K562 (cell line): ENCODE measurements at regions not wholly inside any gene's neighbourhood (a gene's known extent, or its start where the extent isn't known, plus 50 kb on each side); places are given as distances from the start of the nearest gene placed in this dataset.

Experiments used
- ATAC-seq: fragments of 200-7000 bp; cut with Tn5 transposase; 3 replicates; pipeline ENCODE4 v1.9.1; 2020; ENCODE audit warnings: moderate library complexity
- BruUV-seq: library from RNA; stranded (reverse); fragments of 400-500 nt; replicated peaks from 2 replicates; lab custom pipeline; 2021; lab: Mats Ljungman, UMichigan
- CTCF ChIA-PET: fragments of 300-600 bp; formaldehyde crosslinking; extraction: SDS; loops from one replicate; lab custom pipeline; 2021; ENCODE audit warnings: low intra/inter-chr PET ratio; lab: Yijun Ruan, JAX
- POLR2A ChIA-PET: fragments of 300-600, 350-650 bp; sonication (Branson Sonifier 250); formaldehyde crosslinking; extraction: SDS; loops from one replicate; lab custom pipeline; 2021; ENCODE audit warnings: antibody characterized with exemption, inconsistent platforms; lab: Yijun Ruan, JAX
- DNase-seq, 4 experiments: peaks; one replicate each; pipeline versions ENCODE4 v3.0.0 to v3.0.0-alpha.2; 2011 to 2018; ENCODE audit warnings: low spot score in 3 of 4, mixed read lengths in 3 of 4; ENCODE audit errors: extremely low read depth in 1 of 4
- FAIRE-seq: peaks from 2 replicates; lab custom pipeline; 2011; peaks lifted over from hg19 to GRCh38; lab: Jason Lieb, UNC
- H2AFZ ChIP-seq: 2 replicates; pipeline ENCODE4 v1.6.0; 2011; ENCODE audit warnings: low read depth, low read length, control low read depth, inconsistent platforms
- H3K27ac ChIP-seq: fragments of 200-600 bp; 3 replicates; pipeline ENCODE4 v1.8.0; 2011; ENCODE audit warnings: low read depth, mild to moderate bottlenecking, control low read depth, inconsistent platforms, low read length, moderate library complexity, mixed read lengths; ENCODE audit errors: extremely low read depth
- H3K27me3 ChIP-seq, 2 experiments: fragments of 300-600 bp in 1 of 2; 2 replicates in 1 of 2; 3 replicates in 1 of 2; pipeline versions ENCODE4 v1.6.0 to v1.8.0; 2011; ENCODE audit warnings: inconsistent platforms in 2 of 2, low read length in 2 of 2, mild to moderate bottlenecking in 1 of 2, mixed read lengths in 1 of 2, moderate library complexity in 1 of 2; ENCODE audit not compliant: control insufficient read depth in 2 of 2, insufficient read depth in 2 of 2
- H3K36me3 ChIP-seq: fragments of 300-600 bp; 3 replicates; pipeline ENCODE4 v1.8.0; 2011; ENCODE audit warnings: mild to moderate bottlenecking, low read length, inconsistent platforms; ENCODE audit not compliant: control insufficient read depth, insufficient read depth
- H3K4me1 ChIP-seq, 2 experiments: fragments of 200-600 bp in 1 of 2; replicated peaks in 1 of 2; 2 replicates in 1 of 2; 3 replicates in 1 of 2; pipeline versions ENCODE4 v1.5.1 to v1.8.0; 2011; ENCODE audit warnings: inconsistent platforms in 2 of 2, low read length in 2 of 2, mild to moderate bottlenecking in 1 of 2, mixed read lengths in 1 of 2, moderate library complexity in 1 of 2; ENCODE audit not compliant: control insufficient read depth in 2 of 2, insufficient read depth in 2 of 2
- H3K4me2 ChIP-seq: 2 replicates; pipeline ENCODE4 v1.6.1; 2011; ENCODE audit warnings: low read length, control low read depth, inconsistent platforms, mixed read lengths; ENCODE audit not compliant: insufficient read depth
- H3K4me3 ChIP-seq: fragments of 200-600 bp; sonication (generic), shearing (Covaris generic); 2 replicates; pipeline ENCODE4 v1.5.1; 2016; ENCODE audit warnings: control low read depth, inconsistent platforms
- H3K79me2 ChIP-seq: fragments of 200-600 bp; 3 replicates; pipeline ENCODE4 v1.8.0; 2011; ENCODE audit warnings: low read length, inconsistent platforms; ENCODE audit not compliant: control insufficient read depth, insufficient read depth
- H3K9ac ChIP-seq, 2 experiments: 2 replicates each; pipeline versions ENCODE4 v1.6.0 to v1.6.1; 2011; ENCODE audit warnings: low read depth in 2 of 2, low read length in 2 of 2, control low read depth in 1 of 2, inconsistent platforms in 1 of 2, mild to moderate bottlenecking in 1 of 2, mixed read lengths in 1 of 2; ENCODE audit not compliant: insufficient read depth in 1 of 2
- H3K9me1 ChIP-seq: one replicate; pipeline ENCODE4 v1.6.0; 2011; ENCODE audit warnings: inconsistent platforms, mild to moderate bottlenecking, low read length, moderate library complexity; ENCODE audit not compliant: control insufficient read depth, insufficient read depth
- H3K9me3 ChIP-seq: replicated peaks from 2 replicates; pipeline ENCODE4 v1.5.1; 2011; ENCODE audit warnings: low read depth, low read length, inconsistent platforms; ENCODE audit not compliant: control insufficient read depth, insufficient read depth
- H4K20me1 ChIP-seq: replicated peaks from 2 replicates; pipeline ENCODE4 v1.6.1; 2011; ENCODE audit warnings: low read length, inconsistent platforms, mixed read lengths; ENCODE audit not compliant: control insufficient read depth, insufficient read depth
- BRF1 ChIP-seq: IDR thresholded peaks from 3 replicates; pipeline ENCODE4 v1.6.1; 2011; ENCODE audit warnings: borderline replicate concordance, mild to moderate bottlenecking; ENCODE audit not compliant: insufficient read length; ENCODE audit errors: extremely low read depth
- CHD1 ChIP-seq: fragments of 200-600 bp; sonication (generic); IDR thresholded peaks from one replicate; pipeline ENCODE4 v1.6.1; 2012; ENCODE audit warnings: mild to moderate bottlenecking, moderate library complexity, low read length, inconsistent platforms
- CREBBP ChIP-seq: IDR thresholded peaks from one replicate; pipeline ENCODE4 v1.6.1; 2012; ENCODE audit warnings: low read depth, mild to moderate bottlenecking, control low read depth, inconsistent platforms, low read length
- FOXM1 ChIP-seq, 2 experiments: fragments of 450-650 bp in 1 of 2; sonication (generic) in 1 of 2; formaldehyde crosslinking in 1 of 2; IDR thresholded peaks; 2 replicates each; pipeline versions ENCODE4 v1.6.1 to v1.9.0; 2017 to 2022; ENCODE audit warnings: low read depth in 2 of 2, mild to moderate bottlenecking in 2 of 2, missing genetic modification reagents in 1 of 2, moderate library complexity in 1 of 2
- HMG20B ChIP-seq: fragments of 250-450 bp; sonication (Bioruptor Pico); IDR thresholded peaks from 2 replicates; pipeline ENCODE4 v1.5.0; 2021; ENCODE audit warnings: mild to moderate bottlenecking
- MGA ChIP-seq: fragments of 450-650 bp; IDR thresholded peaks from 2 replicates; pipeline ENCODE4 v1.6.1; 2016; ENCODE audit warnings: mild to moderate bottlenecking, moderate library complexity
- RBM17 ChIP-seq: fragments of 200-400 bp; formaldehyde crosslinking; IDR thresholded peaks from 2 replicates; pipeline ENCODE4 v1.6.1; 2017; ENCODE audit warnings: low read depth, mild to moderate bottlenecking, low read length, borderline replicate concordance
- ZNF507 ChIP-seq: conservative IDR thresholded peaks from 2 replicates; pipeline ENCODE4 v1.6.1; 2017; ENCODE audit warnings: missing genetic modification characterization, missing compliant biosample characterization
- WGBS: fragments of 100-300 bp; shearing (Covaris generic); methylation state at CpG from one replicate; pipeline ENCODE4 v1.1.6; 2016; ENCODE audit warnings: low coverage, mixed read lengths; ENCODE audit not compliant: insufficient coverage; ENCODE audit errors: missing lambda C conversion rate; 5-methylcytosine and 5-hydroxymethylcytosine counted together
- in situ Hi-C: fragments of 300-500 bp; cut with MboI; formaldehyde crosslinking; loops from 4 replicates; pipeline ENCODE4 v1.15.0; 2018; ENCODE audit warnings: inconsistent platforms, mixed read lengths
- intact Hi-C: fragments of 100-400 bp; cut with micrococcal nuclease; formaldehyde crosslinking; loops from 2 replicates; pipeline ENCODE4 v1.14.2; 2022
- TF ChIP-seq, protein P1 (sequence below): conservative IDR thresholded peaks from 2 replicates; pipeline ENCODE4 v1.6.1; 2011; ENCODE audit warnings: low read depth, mild to moderate bottlenecking, low read length; ENCODE audit not compliant: control insufficient read depth

- WGBS, result 0% methylated on average over 1 of the region's 1 CpG
- TF ChIP-seq BRF1, result no peak
- TF ChIP-seq HMG20B (CRISPR knock-in tag), result no peak
- TF ChIP-seq CHD1, result no peak
- TF ChIP-seq RBM17, result no peak
- no peak for TF ChIP-seq CREBBP
- TF ChIP-seq, protein P1, sequence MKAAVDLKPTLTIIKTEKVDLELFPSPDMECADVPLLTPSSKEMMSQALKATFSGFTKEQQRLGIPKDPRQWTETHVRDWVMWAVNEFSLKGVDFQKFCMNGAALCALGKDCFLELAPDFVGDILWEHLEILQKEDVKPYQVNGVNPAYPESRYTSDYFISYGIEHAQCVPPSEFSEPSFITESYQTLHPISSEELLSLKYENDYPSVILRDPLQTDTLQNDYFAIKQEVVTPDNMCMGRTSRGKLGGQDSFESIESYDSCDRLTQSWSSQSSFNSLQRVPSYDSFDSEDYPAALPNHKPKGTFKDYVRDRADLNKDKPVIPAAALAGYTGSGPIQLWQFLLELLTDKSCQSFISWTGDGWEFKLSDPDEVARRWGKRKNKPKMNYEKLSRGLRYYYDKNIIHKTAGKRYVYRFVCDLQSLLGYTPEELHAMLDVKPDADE, result no peak
- no peak for TF ChIP-seq ZNF507
- TF ChIP-seq FOXM1 (IDR thresholded peaks at IDR 0.05; ENCODE audit: low read depth), result no peak
- no peak for TF ChIP-seq FOXM1 (CRISPR knock-in tag; IDR thresholded peaks at IDR 0.05; ENCODE audit: low read depth)
- TF ChIP-seq MGA, result no peak
These were observed 789.6 kb upstream of the NOVA1 start for GRCh38 chr14:27387463-27387862.

More at GRCh38 chr14:27387463-27387862, 789.6 kb upstream of the NOVA1 start:
- no peaks in the 10 kb centered on the region for H3K27me3 ChIP-seq
- intact Hi-C loops, result no loop called here
- no peaks in the 10 kb centered on the region for H3K4me1 ChIP-seq
- no peaks in the 10 kb centered on the region for H3K36me3 ChIP-seq
- no peaks in the 10 kb centered on the region for H4K20me1 ChIP-seq
- no peaks in the 10 kb centered on the region for H3K9me1 ChIP-seq
- H3K9ac ChIP-seq, result no peak overlapping the region
- H3K4me3 ChIP-seq, result no peak overlapping the region
- no peaks in the 10 kb centered on the region for H3K79me2 ChIP-seq
- no TSS peak for BruUV-seq
- H3K9me3 ChIP-seq, result no peaks in the 10 kb centered on the region
- ChIA-PET POLR2A (no interaction called here), CTCF (no interaction called here)
- DNase-seq, result no peak
- H3K27ac ChIP-seq, result no peak overlapping the region
- FAIRE-seq, result no peak
- in situ Hi-C loops, result no loop called here
- no peak overlapping the region for H2AFZ ChIP-seq
- H3K4me2 ChIP-seq, result no peak overlapping the region
- ATAC-seq, result no peak
